ENCODE measurements at regions not wholly inside any gene's neighbourhood (a gene's known extent, or its start where the extent isn't known, plus 50 kb on each side); places are given as distances from the start of the nearest gene placed in this dataset.

- no peaks in the 10 kb centered on the region for H3K9me3 ChIP-seq (ENCODE audit: low read depth)
- H3K4me3 ChIP-seq: no peak overlapping the region
- no peak for TF ChIP-seq EZH2 (IDR thresholded peaks at IDR 0.05; ENCODE audit: insufficient read depth, poor library complexity, severe bottlenecking)
- no peak for TF ChIP-seq EZH2phosphoT487 (IDR thresholded peaks at IDR 0.05; ENCODE audit: insufficient read depth, low read depth)
- no peaks in the 10 kb centered on the region for H3K9me2 ChIP-seq (ENCODE audit: insufficient read depth)
- no peaks in the 10 kb centered on the region for H3K79me2 ChIP-seq (ENCODE audit: insufficient read depth)
- no peaks in the 10 kb centered on the region for H3K36me3 ChIP-seq (ENCODE audit: low read depth)
- no peak overlapping the region for H2AFZ ChIP-seq
- H3K9ac ChIP-seq: no peak overlapping the region
- no peaks in the 10 kb centered on the region for H3F3A ChIP-seq (ENCODE audit: insufficient read depth)
- in situ Hi-C loops (cut with MboI): no loop called here
- WGBS, 2 experiments (ENCODE audit: low coverage in 1 of 2, low lambda C conversion rate in 2 of 2, missing lambda C conversion rate in 2 of 2): 50 to 53% methylated on average over 1 of the region's 1 CpG
- no peak overlapping the region for H3K4me2 ChIP-seq (ENCODE audit: unreplicated experiment)
- no peaks in the 10 kb centered on the region for H3K4me1 ChIP-seq (ENCODE audit: insufficient read depth)
- no peak for DNase-seq
- H4K20me1 ChIP-seq (ENCODE audit: insufficient read depth): no peaks in the 10 kb centered on the region
- no peaks in the 10 kb centered on the region for H3K27me3 ChIP-seq (replicated peaks; ENCODE audit: insufficient read depth)
- no peak overlapping the region for H3K27ac ChIP-seq
Observed at GRCh38 chr4:45946699-45947098, 177.2 kb downstream of the GABRG1 start.

GRCh38 chr4:45944000-45944399 lies 179.9 kb downstream of the GABRG1 start:
- no peak for DNase-seq
- H3K9me3 ChIP-seq (ENCODE audit: low read depth): no peaks in the 10 kb centered on the region
- in situ Hi-C loops (cut with MboI): no loop called here
- 17 to 29% methylated on average over 1 of the region's 1 CpG for WGBS, 2 experiments (ENCODE audit: low coverage in 1 of 2, low lambda C conversion rate in 2 of 2, missing lambda C conversion rate in 2 of 2)
- no peak overlapping the region for H3K4me2 ChIP-seq (ENCODE audit: unreplicated experiment)
- no peaks in the 10 kb centered on the region for H3K36me3 ChIP-seq (ENCODE audit: low read depth)
- no peak overlapping the region for H2AFZ ChIP-seq
- no peaks in the 10 kb centered on the region for H3K79me2 ChIP-seq (ENCODE audit: insufficient read depth)
- no peaks in the 10 kb centered on the region for H3K4me1 ChIP-seq (ENCODE audit: insufficient read depth)
- H3F3A ChIP-seq (ENCODE audit: insufficient read depth): no peaks in the 10 kb centered on the region
- H3K9me2 ChIP-seq (ENCODE audit: insufficient read depth): no peaks in the 10 kb centered on the region
- TF ChIP-seq EZH2phosphoT487 (IDR thresholded peaks at IDR 0.05; ENCODE audit: insufficient read depth, low read depth) (no peak), EZH2 (IDR thresholded peaks at IDR 0.05; ENCODE audit: insufficient read depth, poor library complexity, severe bottlenecking) (no peak)
- no peaks in the 10 kb centered on the region for H4K20me1 ChIP-seq (ENCODE audit: insufficient read depth)
- H3K4me3 ChIP-seq: no peak overlapping the region
- H3K27ac ChIP-seq: no peak overlapping the region
- no peak overlapping the region for H3K9ac ChIP-seq
- H3K27me3 ChIP-seq (replicated peaks; ENCODE audit: insufficient read depth): no peaks in the 10 kb centered on the region

- Histone ChIP-seq H3K9me2 (ENCODE audit: insufficient read depth) (no peaks in the 10 kb centered on the region), H3K27me3 (replicated peaks; ENCODE audit: insufficient read depth) (no peaks in the 10 kb centered on the region), H2AFZ (no peak overlapping the region), H3F3A (ENCODE audit: insufficient read depth) (no peaks in the 10 kb centered on the region), H3K4me3 (no peak overlapping the region), H3K9me3 (ENCODE audit: low read depth) (no peaks in the 10 kb centered on the region), H4K20me1 (ENCODE audit: insufficient read depth) (no peaks in the 10 kb centered on the region), H3K4me1 (ENCODE audit: insufficient read depth) (no peaks in the 10 kb centered on the region), H3K9ac (no peak overlapping the region), H3K79me2 (ENCODE audit: insufficient read depth) (no peaks in the 10 kb centered on the region), H3K4me2 (ENCODE audit: unreplicated experiment) (no peak overlapping the region), H3K36me3 (ENCODE audit: low read depth) (no peaks in the 10 kb centered on the region), H3K27ac (no peak overlapping the region)
- DNase-seq: no peak
- in situ Hi-C loops (cut with MboI): no loop called here
- no peak for TF ChIP-seq EZH2phosphoT487 (IDR thresholded peaks at IDR 0.05; ENCODE audit: insufficient read depth, low read depth)
- TF ChIP-seq EZH2 (IDR thresholded peaks at IDR 0.05; ENCODE audit: insufficient read depth, poor library complexity, severe bottlenecking): no peak
Observed at GRCh38 chr4:45939056-45939455, 184.8 kb downstream of the GABRG1 start.

GRCh38 chr4:45931154-45931553 lies 192.7 kb downstream of the GABRG1 start:
- 0 to 5% methylated on average over 1 of the region's 1 CpG for WGBS, 2 experiments (ENCODE audit: low coverage in 1 of 2, low lambda C conversion rate in 2 of 2, missing lambda C conversion rate in 2 of 2)
- TF ChIP-seq EZH2 (IDR thresholded peaks at IDR 0.05; ENCODE audit: insufficient read depth, poor library complexity, severe bottlenecking): no peak
- no peak for TF ChIP-seq EZH2phosphoT487 (IDR thresholded peaks at IDR 0.05; ENCODE audit: insufficient read depth, low read depth)
- Histone ChIP-seq H3F3A (ENCODE audit: insufficient read depth) (no peaks in the 10 kb centered on the region), H3K4me3 (no peak overlapping the region), H2AFZ (no peak overlapping the region), H3K79me2 (ENCODE audit: insufficient read depth) (no peaks in the 10 kb centered on the region), H3K27ac (no peak overlapping the region), H3K9ac (no peak overlapping the region), H3K9me3 (ENCODE audit: low read depth) (no peaks in the 10 kb centered on the region), H3K4me2 (ENCODE audit: unreplicated experiment) (no peak overlapping the region), H3K36me3 (ENCODE audit: low read depth) (no peaks in the 10 kb centered on the region), H3K27me3 (replicated peaks; ENCODE audit: insufficient read depth) (no peaks in the 10 kb centered on the region), H3K9me2 (ENCODE audit: insufficient read depth) (no peaks in the 10 kb centered on the region), H3K4me1 (ENCODE audit: insufficient read depth) (no peaks in the 10 kb centered on the region), H4K20me1 (ENCODE audit: insufficient read depth) (no peaks in the 10 kb centered on the region)
- DNase-seq: peak; percentile 2
- in situ Hi-C loops (cut with MboI): no loop called here

- Histone ChIP-seq H3F3A (ENCODE audit: insufficient read depth) (no peaks in the 10 kb centered on the region), H3K4me1 (ENCODE audit: insufficient read depth) (no peaks in the 10 kb centered on the region), H3K27ac (no peak overlapping the region), H4K20me1 (ENCODE audit: insufficient read depth) (no peaks in the 10 kb centered on the region), H3K27me3 (replicated peaks; ENCODE audit: insufficient read depth) (no peaks in the 10 kb centered on the region), H3K9ac (no peak overlapping the region), H3K4me2 (ENCODE audit: unreplicated experiment) (no peak overlapping the region), H3K9me2 (ENCODE audit: insufficient read depth) (no peaks in the 10 kb centered on the region), H2AFZ (no peak overlapping the region), H3K36me3 (ENCODE audit: low read depth) (no peaks in the 10 kb centered on the region), H3K79me2 (ENCODE audit: insufficient read depth) (no peaks in the 10 kb centered on the region), H3K9me3 (ENCODE audit: low read depth) (no peaks in the 10 kb centered on the region), H3K4me3 (no peak overlapping the region)
- no peak for DNase-seq
- in situ Hi-C loops (cut with MboI): no loop called here
- WGBS, 2 experiments (ENCODE audit: low coverage in 1 of 2, low lambda C conversion rate in 2 of 2, missing lambda C conversion rate in 2 of 2): 0 to 7% methylated on average over 1 of the region's 1 CpG
- TF ChIP-seq EZH2 (IDR thresholded peaks at IDR 0.05; ENCODE audit: insufficient read depth, poor library complexity, severe bottlenecking) (no peak), EZH2phosphoT487 (IDR thresholded peaks at IDR 0.05; ENCODE audit: insufficient read depth, low read depth) (no peak)
Observed at GRCh38 chr4:45927641-45928040, 196.2 kb downstream of the GABRG1 start.
